ENCODE measurements at regions not wholly inside any gene's neighbourhood (a gene's known extent, or its start where the extent isn't known, plus 50 kb on each side); places are given as distances from the start of the nearest gene placed in this dataset.

DNA sequence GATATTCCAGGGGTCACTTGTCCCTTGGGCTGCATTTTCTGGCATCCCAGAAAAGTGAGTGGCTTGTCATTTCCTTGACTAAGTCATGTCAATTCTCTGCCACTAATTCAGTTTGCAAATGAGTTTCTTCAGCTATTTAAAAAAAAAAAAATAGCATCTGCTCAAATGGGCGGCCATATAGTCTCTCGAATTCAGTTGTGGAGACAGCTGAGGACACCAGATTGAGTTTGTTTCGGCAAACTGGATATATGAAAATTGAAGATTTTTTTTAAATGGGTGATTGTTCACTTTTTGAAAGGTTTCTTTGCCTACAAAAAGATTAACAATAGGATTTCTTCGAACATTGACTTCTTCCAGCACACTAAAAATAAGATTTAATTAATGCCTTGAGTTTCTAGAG is 96.3 kb upstream of the TIAM2 start:
- H2AFZ ChIP-seq (ENCODE audit: insufficient read depth, low read depth, low read length, poor library complexity, severe bottlenecking), result no peak overlapping the region

DNA sequence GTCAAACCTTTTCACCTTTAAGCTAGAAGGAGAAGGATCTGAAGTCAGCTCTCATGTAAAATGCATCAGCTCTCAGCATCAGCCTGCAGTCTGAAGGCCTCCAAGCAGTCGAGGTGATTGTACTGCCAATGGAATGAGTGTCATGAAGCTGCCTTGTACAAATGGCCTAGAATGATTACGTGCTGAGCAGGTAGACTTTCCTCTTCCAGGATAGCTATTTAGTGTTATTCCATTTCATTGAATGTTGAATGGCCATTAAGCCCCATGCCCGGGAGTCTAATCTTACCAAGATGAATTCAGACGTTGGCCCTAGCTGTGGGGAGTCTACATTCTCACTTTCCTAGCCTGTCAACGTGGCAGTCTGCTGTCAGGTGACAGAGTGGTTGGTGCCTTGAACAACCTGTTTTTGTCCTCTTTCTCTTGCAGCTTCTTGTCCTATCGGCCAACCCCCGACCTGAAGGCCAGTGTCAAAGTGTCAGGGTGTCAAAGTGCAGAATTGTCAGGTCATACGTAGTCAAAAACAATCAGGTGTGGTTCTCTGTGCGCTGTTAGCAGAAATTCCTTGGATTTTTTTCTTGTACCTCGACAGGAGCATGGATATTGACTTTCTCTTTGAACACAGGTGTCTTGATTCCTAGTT is 95.2 kb upstream of the TIAM2 start:
- Mint-ChIP-seq H3K4me3 (no peak overlapping the region), H3K27ac (no peak overlapping the region), H3K27me3 (ENCODE audit: low read depth in 3 of 3) (no peaks in the 10 kb centered on the region), H3K4me1 (peaks cover 2% of the 10 kb centered on the region), H3K36me3 (peaks cover 12 to 24% of the 10 kb centered on the region in 2 donors), H3K9me3 (peaks cover 0 to 2% (median 0%) of the 10 kb centered on the region in 7 donors)
- TF ChIP-seq, protein P1, sequence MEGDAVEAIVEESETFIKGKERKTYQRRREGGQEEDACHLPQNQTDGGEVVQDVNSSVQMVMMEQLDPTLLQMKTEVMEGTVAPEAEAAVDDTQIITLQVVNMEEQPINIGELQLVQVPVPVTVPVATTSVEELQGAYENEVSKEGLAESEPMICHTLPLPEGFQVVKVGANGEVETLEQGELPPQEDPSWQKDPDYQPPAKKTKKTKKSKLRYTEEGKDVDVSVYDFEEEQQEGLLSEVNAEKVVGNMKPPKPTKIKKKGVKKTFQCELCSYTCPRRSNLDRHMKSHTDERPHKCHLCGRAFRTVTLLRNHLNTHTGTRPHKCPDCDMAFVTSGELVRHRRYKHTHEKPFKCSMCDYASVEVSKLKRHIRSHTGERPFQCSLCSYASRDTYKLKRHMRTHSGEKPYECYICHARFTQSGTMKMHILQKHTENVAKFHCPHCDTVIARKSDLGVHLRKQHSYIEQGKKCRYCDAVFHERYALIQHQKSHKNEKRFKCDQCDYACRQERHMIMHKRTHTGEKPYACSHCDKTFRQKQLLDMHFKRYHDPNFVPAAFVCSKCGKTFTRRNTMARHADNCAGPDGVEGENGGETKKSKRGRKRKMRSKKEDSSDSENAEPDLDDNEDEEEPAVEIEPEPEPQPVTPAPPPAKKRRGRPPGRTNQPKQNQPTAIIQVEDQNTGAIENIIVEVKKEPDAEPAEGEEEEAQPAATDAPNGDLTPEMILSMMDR (IDR thresholded peaks at IDR 0.05), result no peak
- Histone ChIP-seq H3K4me2 (replicated peaks; ENCODE audit: extremely low read depth, low read length, poor library complexity, severe bottlenecking) (no peak overlapping the region), H3K27me3 (ENCODE audit: control insufficient read depth in 2 of 2, insufficient read depth in 2 of 2, low read length in 2 of 2) (no peaks in the 10 kb centered on the region), H3K4me3 (replicated peaks in 1 of 3; ENCODE audit: low read depth in 2 of 3, low read length in 3 of 3) (no peak overlapping the region), H3K4me1 (ENCODE audit: control insufficient read depth in 1 of 2, insufficient read depth in 2 of 2, low read length in 2 of 2) (peaks cover 0 to 2% of the 10 kb centered on the region in 2 donors), H2AFZ (ENCODE audit: insufficient read depth, low read depth, low read length, poor library complexity, severe bottlenecking) (no peak overlapping the region), H3K27ac (ENCODE audit: low read depth in 1 of 2, low read length in 2 of 2) (no peak overlapping the region), H3K9me3 (replicated peaks in 1 of 2; ENCODE audit: control insufficient read depth in 1 of 2, insufficient read depth in 1 of 2, low read length in 2 of 2) (no peaks in the 10 kb centered on the region), H4K20me1 (ENCODE audit: insufficient read depth, low read length) (no peaks in the 10 kb centered on the region), H3K36me3 (replicated peaks in 1 of 2; ENCODE audit: control insufficient read depth in 1 of 2, insufficient read depth in 2 of 2, low read length in 2 of 2) (peaks cover 2 to 7% of the 10 kb centered on the region in 2 donors), H3K9ac (ENCODE audit: insufficient read depth, low read length, poor library complexity, severe bottlenecking) (no peak overlapping the region), H3K79me2 (ENCODE audit: insufficient read depth, low read length) (no peaks in the 10 kb centered on the region)
- intact Hi-C loops (cut with micrococcal nuclease), result no loop called here
- DNase-seq, result no peak
- 97% methylated on average over 10 of the region's 10 CpGs for WGBS (ENCODE audit: insufficient coverage)

More for the DNA sequence above, 96.3 kb upstream of the TIAM2 start:
- WGBS (ENCODE audit: insufficient coverage), result no CpG with 5 or more reads among the region's 4 CpGs
- Histone ChIP-seq H3K4me3 (replicated peaks in 1 of 3; ENCODE audit: low read depth in 2 of 3, low read length in 3 of 3) (no peak overlapping the region), H3K4me2 (replicated peaks; ENCODE audit: extremely low read depth, low read length, poor library complexity, severe bottlenecking) (no peak overlapping the region), H3K4me1 (ENCODE audit: control insufficient read depth in 1 of 2, insufficient read depth in 2 of 2, low read length in 2 of 2) (peaks cover 0 to 5% of the 10 kb centered on the region in 2 donors), H3K27ac (ENCODE audit: low read depth in 1 of 2, low read length in 2 of 2) (no peak overlapping the region), H3K36me3 (replicated peaks in 1 of 2; ENCODE audit: control insufficient read depth in 1 of 2, insufficient read depth in 2 of 2, low read length in 2 of 2) (peaks cover 2 to 7% of the 10 kb centered on the region in 2 donors), H3K79me2 (ENCODE audit: insufficient read depth, low read length) (no peaks in the 10 kb centered on the region), H3K9me3 (replicated peaks in 1 of 2; ENCODE audit: control insufficient read depth in 1 of 2, insufficient read depth in 1 of 2, low read length in 2 of 2) (no peaks in the 10 kb centered on the region), H4K20me1 (ENCODE audit: insufficient read depth, low read length) (no peaks in the 10 kb centered on the region), H3K27me3 (ENCODE audit: control insufficient read depth in 2 of 2, insufficient read depth in 2 of 2, low read length in 2 of 2) (no peaks in the 10 kb centered on the region), H3K9ac (ENCODE audit: insufficient read depth, low read length, poor library complexity, severe bottlenecking) (no peak overlapping the region)
- no peak overlapping the region for H3K4me3 Mint-ChIP-seq
- intact Hi-C loops (cut with micrococcal nuclease), result no loop called here
- peaks cover 8% of the 10 kb centered on the region for H3K4me1 Mint-ChIP-seq
- H3K36me3 Mint-ChIP-seq, result peaks cover 12 to 24% of the 10 kb centered on the region in 2 donors
- H3K27ac Mint-ChIP-seq, result no peak overlapping the region
- peaks cover 0 to 2% (median 0%) of the 10 kb centered on the region in 7 donors for H3K9me3 Mint-ChIP-seq
- TF ChIP-seq, protein P1 (IDR thresholded peaks at IDR 0.05), result no peak
- no peak for DNase-seq
- no peaks in the 10 kb centered on the region for H3K27me3 Mint-ChIP-seq (ENCODE audit: low read depth in 3 of 3)

Measured in CD14-positive monocyte (primary cell).